ENCODE measurements at regions not wholly inside any gene's neighbourhood (a gene's known extent, or its start where the extent isn't known, plus 50 kb on each side); places are given as distances from the start of the nearest gene placed in this dataset.

- TF ChIP-seq CTCF (IDR thresholded peaks at IDR 0.05; ENCODE audit: poor library complexity, severe bottlenecking) (no peak), POLR2AphosphoS5 (IDR thresholded peaks at IDR 0.05) (no peak)
Observed at GRCh38 chr1:201666645-201667044, 127.7 kb downstream of the NAV1 start.
